HepG2 (cell line): ENCODE measurements at regions not wholly inside any gene's neighbourhood (a gene's known extent, or its start where the extent isn't known, plus 50 kb on each side); places are given as distances from the start of the nearest gene placed in this dataset.

Experiments
- ATAC-seq: fragments of 200-7000 bp; cut with Tn5 transposase; 3 replicates; pipeline ENCODE4 v1.9.1; 2020; ENCODE audit warnings: mild to moderate bottlenecking, moderate library complexity
- BruUV-seq: library from RNA; stranded (reverse); fragments of 400-500 nt; replicated peaks from 2 replicates; lab custom pipeline; 2021; lab: Mats Ljungman, UMichigan
- CTCF ChIA-PET: fragments of 300-600 bp; formaldehyde crosslinking; extraction: SDS; loops from one replicate; lab custom pipeline; 2021; ENCODE audit warnings: low total read pairs, inconsistent platforms, low intra/inter-chr PET ratio; lab: Yijun Ruan, JAX
- POLR2A ChIA-PET: fragments of 350-600 bp; sonication (Branson Sonifier 250); formaldehyde crosslinking; loops from one replicate; lab custom pipeline; 2020; ENCODE audit warnings: antibody characterized with exemption, inconsistent platforms; lab: Yijun Ruan, JAX
- DNase-seq: peaks from one replicate; pipeline ENCODE4 v3.0.0-alpha.2; 2015; ENCODE audit warnings: low spot score
- FAIRE-seq: peaks from 3 replicates; lab custom pipeline; 2011; peaks lifted over from hg19 to GRCh38; lab: Jason Lieb, UNC
- H2AFZ ChIP-seq: one replicate; pipeline ENCODE4 v1.6.1; 2011; ENCODE audit warnings: low read length, inconsistent platforms
- H3K27ac ChIP-seq: fragments of 300-600 bp; 3 replicates; pipeline ENCODE4 v1.8.0; 2011; ENCODE audit warnings: mixed run types, mild to moderate bottlenecking, mixed read lengths, low read length, inconsistent platforms; ENCODE audit not compliant: insufficient read depth; ENCODE audit errors: extremely low read length
- H3K27me3 ChIP-seq, 2 experiments: fragments of 200-600 bp in 1 of 2; 2 replicates in 1 of 2; 3 replicates in 1 of 2; pipeline versions ENCODE4 v1.6.0 to v1.8.0; 2011; ENCODE audit warnings: low read length in 2 of 2, mild to moderate bottlenecking in 2 of 2, moderate library complexity in 2 of 2, inconsistent platforms in 1 of 2; ENCODE audit not compliant: insufficient read depth in 2 of 2, control insufficient read depth in 1 of 2
- H3K36me3 ChIP-seq, 2 experiments: fragments of 200-600 bp in 1 of 2; replicated peaks in 1 of 2; 2 replicates in 1 of 2; 3 replicates in 1 of 2; pipeline versions ENCODE4 v1.5.1 to v1.8.0; 2011; ENCODE audit warnings: low read length in 2 of 2, inconsistent platforms in 1 of 2; ENCODE audit not compliant: insufficient read depth in 2 of 2, control insufficient read depth in 1 of 2
- H3K4me1 ChIP-seq: 2 replicates; pipeline ENCODE4 v1.5.1; 2012; ENCODE audit warnings: low read length, inconsistent platforms; ENCODE audit not compliant: insufficient read depth
- H3K4me2 ChIP-seq: 2 replicates; pipeline ENCODE4 v1.6.0; 2011; ENCODE audit warnings: low read depth, low read length, inconsistent platforms
- H3K4me3 ChIP-seq, 3 experiments: fragments of 200-600 bp in 1 of 3; sonication (generic), shearing (Covaris generic) in 1 of 3; replicated peaks in 1 of 3; 2 replicates each; pipeline ENCODE4 v1.5.1; 2011 to 2016; ENCODE audit warnings: low read length in 3 of 3, inconsistent platforms in 2 of 3, low read depth in 2 of 3, mild to moderate bottlenecking in 2 of 3, control low read depth in 1 of 3, mixed read lengths in 1 of 3; ENCODE audit not compliant: insufficient read depth in 1 of 3
- H3K79me2 ChIP-seq: one replicate; pipeline ENCODE4 v1.6.1; 2011; ENCODE audit warnings: low read length, inconsistent platforms; ENCODE audit not compliant: insufficient read depth
- H3K9ac ChIP-seq: 2 replicates; pipeline ENCODE4 v1.6.0; 2011; ENCODE audit warnings: mild to moderate bottlenecking, low read depth, low read length, inconsistent platforms; ENCODE audit not compliant: insufficient read depth
- H3K9me3 ChIP-seq: 2 replicates; pipeline ENCODE4 v1.5.1; 2012; ENCODE audit warnings: mild to moderate bottlenecking, low read length
- H4K20me1 ChIP-seq: 2 replicates; pipeline ENCODE4 v1.6.0; 2011; ENCODE audit warnings: inconsistent platforms, mild to moderate bottlenecking, low read length, moderate library complexity; ENCODE audit not compliant: insufficient read depth
- DDIT3 ChIP-seq: sonication (generic); formaldehyde crosslinking; IDR thresholded peaks from 2 replicates; pipeline ENCODE4 v1.4.0; 2020; ENCODE audit warnings: mild to moderate bottlenecking, missing genetic modification reagents
- NCOA5 ChIP-seq: sonication (generic); formaldehyde crosslinking; IDR thresholded peaks from 2 replicates; pipeline ENCODE4 v1.4.0; 2020; ENCODE audit warnings: missing genetic modification reagents
- NFKB2 ChIP-seq: sonication (generic); formaldehyde crosslinking; IDR thresholded peaks from 2 replicates; pipeline ENCODE4 v1.4.0; 2020; ENCODE audit warnings: missing genetic modification reagents, borderline replicate concordance
- PCBP2 ChIP-seq: fragments of 200-400 bp; formaldehyde crosslinking; optimal IDR thresholded peaks from 2 replicates; pipeline ENCODE3; 2018; ENCODE audit warnings: low read length, low read depth; ENCODE audit not compliant: poor library complexity, severe bottlenecking
- WGBS: methylation state at CpG from one replicate; pipeline ENCODE4 v1.1.6; 2017; ENCODE audit warnings: low lambda C conversion rate; 5-methylcytosine and 5-hydroxymethylcytosine counted together
- in situ Hi-C: cut with HindIII; loops from 2 replicates; pipeline ENCODE4 v1.10.0; 2017; ENCODE audit warnings: low pct_unique_long_range_greater_than_20kb; ENCODE audit not compliant: extremely low pct_ligation_motif_present
- intact Hi-C: fragments of 100-400 bp; cut with micrococcal nuclease; formaldehyde crosslinking; loops from one replicate; pipeline ENCODE4 v1.10.0; 2022; ENCODE audit not compliant: unreplicated experiment

- no peak; the same call in 2 of the 3 replicates for ATAC-seq
- Histone ChIP-seq H3K79me2 (no peaks in the 10 kb centered on the region), H3K4me3 (no peak overlapping the region), H4K20me1 (no peaks in the 10 kb centered on the region), H3K4me1 (no peaks in the 10 kb centered on the region), H2AFZ (no peak overlapping the region), H3K36me3 (no peaks in the 10 kb centered on the region), H3K9me3 (no peaks in the 10 kb centered on the region), H3K27ac (no peak overlapping the region), H3K27me3 (peaks cover 6 to 42% of the 10 kb centered on the region in 2 experiments; a peak in 4 of 5 replicates), H3K4me2 (no peak overlapping the region), H3K9ac (no peak overlapping the region)
- 7% methylated on average over 11 of the region's 30 CpGs for WGBS
- CTCF ChIA-PET = no interaction called here
- POLR2A ChIA-PET = no interaction called here
- TF ChIP-seq NCOA5 (no peak), DDIT3 (CRISPR knock-in tag) (no peak)
- no peak for FAIRE-seq
- no peak for DNase-seq
- intact Hi-C loops (no loop called here), in situ Hi-C loops (no loop called here)
- no TSS peak for BruUV-seq
These were observed 303.1 kb upstream of the IRX4 start for GRCh38 chr5:2185646-2186471.

GRCh38 chr5:2184563-2185540 lies 302.1 kb upstream of the IRX4 start:
- TF ChIP-seq NFKB2 (CRISPR knock-in tag) (no peak), PCBP2 (peak; percentile 58)
- TF ChIP-seq, all 625 proteins: peak for 1
- no peak overlapping the region for H3K4me3 ChIP-seq
- in situ Hi-C loops = no loop called here
- ChIA-PET CTCF (no interaction called here), POLR2A (no interaction called here)
- no peak for ATAC-seq
- H4K20me1 ChIP-seq = no peaks in the 10 kb centered on the region
- H3K4me2 ChIP-seq = no peak overlapping the region
- H3K9me3 ChIP-seq = no peaks in the 10 kb centered on the region
- no peaks in the 10 kb centered on the region for H3K79me2 ChIP-seq
- no peaks in the 10 kb centered on the region for H3K36me3 ChIP-seq
- H3K9ac ChIP-seq = no peak overlapping the region
- no peak for FAIRE-seq
- H3K4me1 ChIP-seq = no peaks in the 10 kb centered on the region
- H3K27me3 ChIP-seq = peaks cover 7 to 42% of the 10 kb centered on the region in 2 experiments; a peak in 4 of 5 replicates
- 17% methylated on average over 12 of the region's 12 CpGs for WGBS
- BruUV-seq = no TSS peak
- intact Hi-C loops = no loop called here
- no peak for DNase-seq
- H3K27ac ChIP-seq = no peak overlapping the region
- H2AFZ ChIP-seq = no peak overlapping the region
